Activated CD8-positive, alpha-beta T cell treated with anti-CD3 and anti-CD28 coated beads for 36 hours (primary cell): ENCODE measurements at regions not wholly inside any gene's neighbourhood (a gene's known extent, or its start where the extent isn't known, plus 50 kb on each side); places are given as distances from the start of the nearest gene placed in this dataset.

Experiments
- ATAC-seq: fragments of 200-7000 bp; cut with Tn5 transposase; one replicate; pipeline ENCODE4 v1.10.0; 2021; ENCODE audit warnings: mild to moderate bottlenecking, moderate library complexity
- CTCF ChIA-PET: fragments of 350-600 bp; sonication (Branson Sonifier 250); formaldehyde crosslinking; loops from one replicate; lab custom pipeline; 2021; ENCODE audit warnings: antibody characterized with exemption; lab: Charles Lee
- POLR2A ChIA-PET: fragments of 350-600 bp; sonication (Branson Sonifier 250); formaldehyde crosslinking; loops from one replicate; lab custom pipeline; 2021; ENCODE audit warnings: antibody characterized with exemption; lab: Charles Lee
- DNase-seq: peaks from one replicate; pipeline ENCODE4 v3.0.0-alpha.2; 2020
- H3K27ac Mint-ChIP-seq: one replicate; pipeline ENCODE4 v1.8.0; 2021; ENCODE audit warnings: mild to moderate bottlenecking, mixed read lengths
- H3K27me3 Mint-ChIP-seq: one replicate; pipeline ENCODE4 v1.8.0; 2021; ENCODE audit warnings: mixed read lengths
- H3K36me3 Mint-ChIP-seq: one replicate; pipeline ENCODE4 v1.8.0; 2021; ENCODE audit warnings: low read depth, mixed read lengths
- H3K4me1 Mint-ChIP-seq: one replicate; pipeline ENCODE4 v1.8.0; 2021; ENCODE audit warnings: low read depth, mixed read lengths
- H3K4me3 Mint-ChIP-seq: one replicate; pipeline ENCODE4 v1.8.0; 2021; ENCODE audit warnings: mild to moderate bottlenecking, moderate library complexity, mixed read lengths
- H3K9me3 Mint-ChIP-seq: one replicate; pipeline ENCODE4 v1.8.0; 2021; ENCODE audit warnings: mixed read lengths
- intact Hi-C: fragments of 100-400 bp; cut with micrococcal nuclease; formaldehyde crosslinking; loops from one replicate; pipeline ENCODE4 v1.10.0; 2022
- TF ChIP-seq, protein P1 (sequence below): fragments of 200-600 bp; IDR thresholded peaks from one replicate; pipeline ENCODE4 v1.8.0; 2022; ENCODE audit warnings: antibody characterized with exemption, mild to moderate bottlenecking

DNA sequence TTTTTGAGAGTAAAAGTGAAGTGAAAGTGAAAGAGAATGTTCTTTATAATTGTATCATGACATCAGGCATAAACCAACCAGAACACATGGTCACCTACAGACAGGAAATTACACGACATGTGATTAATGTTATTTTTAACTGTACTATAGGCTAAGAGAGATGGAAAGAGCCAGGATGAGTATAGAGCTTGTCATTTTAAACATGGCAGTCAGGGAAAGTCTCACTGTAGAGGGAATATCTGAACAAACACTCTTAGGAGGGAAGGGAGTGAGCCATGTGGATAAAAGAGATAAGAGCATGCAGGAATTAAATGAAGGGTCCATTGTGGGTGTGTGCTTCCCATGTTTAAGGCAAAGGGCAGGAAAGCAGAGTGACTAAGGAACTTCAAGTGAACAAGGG lies 599.1 kb upstream of the FAT3 start:
- Mint-ChIP-seq H3K4me3 (no peak overlapping the region), H3K27ac (no peak overlapping the region), H3K36me3 (no peaks in the 10 kb centered on the region), H3K27me3 (no peaks in the 10 kb centered on the region), H3K4me1 (no peaks in the 10 kb centered on the region), H3K9me3 (peaks cover under 1% of the 10 kb centered on the region)
- ChIA-PET CTCF (no interaction called here), POLR2A (no interaction called here)
- TF ChIP-seq, protein P1, sequence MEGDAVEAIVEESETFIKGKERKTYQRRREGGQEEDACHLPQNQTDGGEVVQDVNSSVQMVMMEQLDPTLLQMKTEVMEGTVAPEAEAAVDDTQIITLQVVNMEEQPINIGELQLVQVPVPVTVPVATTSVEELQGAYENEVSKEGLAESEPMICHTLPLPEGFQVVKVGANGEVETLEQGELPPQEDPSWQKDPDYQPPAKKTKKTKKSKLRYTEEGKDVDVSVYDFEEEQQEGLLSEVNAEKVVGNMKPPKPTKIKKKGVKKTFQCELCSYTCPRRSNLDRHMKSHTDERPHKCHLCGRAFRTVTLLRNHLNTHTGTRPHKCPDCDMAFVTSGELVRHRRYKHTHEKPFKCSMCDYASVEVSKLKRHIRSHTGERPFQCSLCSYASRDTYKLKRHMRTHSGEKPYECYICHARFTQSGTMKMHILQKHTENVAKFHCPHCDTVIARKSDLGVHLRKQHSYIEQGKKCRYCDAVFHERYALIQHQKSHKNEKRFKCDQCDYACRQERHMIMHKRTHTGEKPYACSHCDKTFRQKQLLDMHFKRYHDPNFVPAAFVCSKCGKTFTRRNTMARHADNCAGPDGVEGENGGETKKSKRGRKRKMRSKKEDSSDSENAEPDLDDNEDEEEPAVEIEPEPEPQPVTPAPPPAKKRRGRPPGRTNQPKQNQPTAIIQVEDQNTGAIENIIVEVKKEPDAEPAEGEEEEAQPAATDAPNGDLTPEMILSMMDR = no peak
- ATAC-seq (no peak), DNase-seq (no peak)
- intact Hi-C loops = no loop called here

DNA sequence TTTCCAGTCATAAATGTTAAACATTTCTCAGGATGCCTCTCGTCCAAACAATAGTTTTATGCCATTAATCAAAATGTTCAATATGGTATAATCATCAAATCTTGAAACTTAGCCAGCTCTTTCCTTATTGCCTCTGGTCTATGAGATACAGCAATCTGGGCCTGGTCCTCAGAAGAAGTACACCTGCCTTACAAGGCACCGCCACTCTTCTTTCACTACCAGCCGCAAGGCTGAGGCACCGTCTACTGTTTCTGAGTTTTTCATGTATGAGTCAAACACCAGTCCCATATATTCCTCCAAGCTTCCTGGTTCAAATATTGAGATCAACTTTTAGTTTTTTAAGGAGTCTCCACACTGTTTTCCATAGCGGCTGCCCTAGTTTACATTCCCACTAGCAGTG lies 600.6 kb upstream of the FAT3 start:
- Mint-ChIP-seq H3K27ac (no peak overlapping the region), H3K4me3 (no peak overlapping the region), H3K27me3 (no peaks in the 10 kb centered on the region), H3K36me3 (no peaks in the 10 kb centered on the region), H3K4me1 (no peaks in the 10 kb centered on the region), H3K9me3 (peaks cover 3% of the 10 kb centered on the region)
- POLR2A ChIA-PET = no interaction called here
- intact Hi-C loops = no loop called here
- DNase-seq = no peak
- ATAC-seq = no peak
- CTCF ChIA-PET = no interaction called here
- TF ChIP-seq, protein P1 = no peak

DNA sequence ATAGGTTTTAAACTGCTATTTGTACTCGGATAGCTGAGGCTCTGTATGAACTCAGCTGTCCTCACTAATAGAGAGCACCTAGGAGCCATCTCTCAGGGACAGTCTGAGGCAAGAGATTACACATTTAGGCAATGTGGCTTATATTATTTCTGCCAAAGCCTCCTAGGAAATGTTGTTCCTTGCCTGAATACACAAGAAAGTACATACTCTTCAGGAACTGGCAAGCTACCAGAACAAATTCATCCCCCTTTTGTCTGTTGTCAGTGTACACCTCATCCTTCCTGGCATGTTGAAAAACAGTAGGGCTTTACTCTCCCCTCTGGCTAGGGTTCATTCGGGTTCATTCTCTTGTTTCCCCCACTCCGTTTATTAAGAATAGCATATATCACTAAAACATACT lies 615.9 kb upstream of the FAT3 start:
- ChIA-PET CTCF (no interaction called here), POLR2A (no interaction called here)
- DNase-seq = no peak
- no peak for ATAC-seq
- Mint-ChIP-seq H3K27ac (no peak overlapping the region), H3K36me3 (no peaks in the 10 kb centered on the region), H3K27me3 (no peaks in the 10 kb centered on the region), H3K4me1 (no peaks in the 10 kb centered on the region), H3K9me3 (peaks cover 3% of the 10 kb centered on the region), H3K4me3 (no peak overlapping the region)
- intact Hi-C loops = no loop called here
- TF ChIP-seq, protein P1 = no peak

DNA sequence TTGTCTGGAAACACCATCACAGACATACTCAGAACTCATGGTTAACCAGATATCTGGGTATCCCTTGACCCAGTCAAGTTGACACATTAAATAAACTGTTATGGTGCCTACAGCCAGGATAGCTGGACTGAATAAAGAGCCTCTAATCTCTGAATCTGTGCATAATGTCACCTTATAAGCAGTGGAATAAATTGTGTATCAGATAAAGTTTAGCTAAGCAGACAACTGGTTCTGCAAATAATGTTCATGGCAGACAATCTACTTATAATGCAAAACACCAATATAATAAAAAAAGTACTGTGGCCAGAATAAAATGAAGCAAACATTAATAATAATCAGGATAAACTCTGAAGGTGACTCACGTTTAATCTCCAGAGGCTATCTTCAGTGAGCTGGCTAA lies 628.5 kb upstream of the FAT3 start:
- no peak overlapping the region for H3K4me3 Mint-ChIP-seq
- no peaks in the 10 kb centered on the region for H3K4me1 Mint-ChIP-seq
- no peak for ATAC-seq
- no peak for DNase-seq
- H3K27me3 Mint-ChIP-seq = no peaks in the 10 kb centered on the region
- peaks cover 20% of the 10 kb centered on the region for H3K9me3 Mint-ChIP-seq
- H3K27ac Mint-ChIP-seq = no peak overlapping the region
- TF ChIP-seq, protein P1 = no peak
- intact Hi-C loops = no loop called here
- CTCF ChIA-PET = no interaction called here
- POLR2A ChIA-PET = no interaction called here
- H3K36me3 Mint-ChIP-seq = no peaks in the 10 kb centered on the region

DNA sequence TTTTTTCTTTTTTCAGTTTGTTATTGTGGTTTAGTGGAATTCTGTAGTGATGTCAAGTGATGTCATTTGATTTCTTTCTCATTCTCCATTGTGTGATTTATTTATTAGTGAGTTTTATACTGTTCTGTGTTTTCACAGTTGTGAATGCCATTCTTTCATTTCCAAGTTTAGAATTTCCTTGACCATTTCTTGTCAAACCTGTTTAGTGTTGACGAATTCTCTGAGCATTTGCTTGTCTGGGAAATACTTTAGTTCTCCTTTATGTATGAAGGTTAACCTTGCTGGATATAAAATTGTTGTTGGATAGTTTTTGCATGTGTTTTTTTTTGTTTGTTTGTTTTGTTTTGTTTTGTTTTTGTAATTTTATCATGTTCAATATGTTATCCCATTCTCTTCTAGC lies 633.6 kb upstream of the FAT3 start:
- CTCF ChIA-PET = no interaction called here
- POLR2A ChIA-PET = no interaction called here
- no peaks in the 10 kb centered on the region for H3K36me3 Mint-ChIP-seq
- TF ChIP-seq, protein P1 = no peak
- H3K4me1 Mint-ChIP-seq = no peaks in the 10 kb centered on the region
- no peak overlapping the region for H3K4me3 Mint-ChIP-seq
- ATAC-seq = no peak
- no peak for DNase-seq
- intact Hi-C loops = no loop called here
- no peaks in the 10 kb centered on the region for H3K27me3 Mint-ChIP-seq
- peaks cover 29% of the 10 kb centered on the region for H3K9me3 Mint-ChIP-seq
- H3K27ac Mint-ChIP-seq = no peak overlapping the region
